Right atrium auricular region (tissue), 2 donors: ENCODE measurements at regions not wholly inside any gene's neighbourhood (a gene's known extent, or its start where the extent isn't known, plus 50 kb on each side); places are given as distances from the start of the nearest gene placed in this dataset.

ENCODE experiments used
- DNase-seq: peaks from one replicate; pipeline ENCODE4 v3.0.0-alpha.2; 2019; ENCODE audit warnings: low spot score
- H3K27ac ChIP-seq, 2 donors: fragments of 200-600 bp; sonication (generic); 1 replicate in 1 of 2; 2 replicates in 1 of 2; pipeline ENCODE4 v1.5.1; 2016 to 2019
- H3K27me3 ChIP-seq, 2 donors: fragments of 200-600 bp; sonication (generic); one replicate each; pipeline versions ENCODE4 v1.5.1 to v1.6.0; 2017 to 2019
- H3K36me3 ChIP-seq: fragments of 200-600 bp; sonication (generic); one replicate; pipeline ENCODE4 v1.5.1; 2016
- H3K4me1 ChIP-seq, 2 donors: fragments of 200-600 bp; sonication (generic); one replicate each; pipeline versions ENCODE4 v1.5.1 to v1.6.0; 2017 to 2019
- H3K4me3 ChIP-seq, 2 donors: fragments of 200-600 bp; sonication (generic); 1 replicate in 1 of 2; 2 replicates in 1 of 2; pipeline ENCODE4 v1.5.1; 2017 to 2019; ENCODE audit warnings: mild to moderate bottlenecking in 1 of 2, moderate library complexity in 1 of 2
- H3K9me3 ChIP-seq, 2 donors: fragments of 200-600 bp; sonication (generic); one replicate each; pipeline ENCODE4 v1.5.1; 2019
- CTCF ChIP-seq, 2 donors: fragments of 200-600 bp; sonication (generic); IDR thresholded peaks; one replicate each; pipeline ENCODE4 v1.5.1; 2019; ENCODE audit warnings: antibody characterized with exemption in 2 of 2

GRCh38 chr2:220465700-220466099, 838.3 kb downstream of the SLC4A3 start:
- no peaks in the 10 kb centered on the region for H3K27me3 ChIP-seq
- DNase-seq = no peak
- H3K4me1 ChIP-seq = peaks cover 0 to 7% of the 10 kb centered on the region in 2 donors
- no peak overlapping the region for H3K27ac ChIP-seq
- no peak for TF ChIP-seq CTCF (IDR thresholded peaks at IDR 0.05)
- H3K9me3 ChIP-seq = no peaks in the 10 kb centered on the region
- H3K4me3 ChIP-seq = no peak overlapping the region
- H3K36me3 ChIP-seq = no peaks in the 10 kb centered on the region

GRCh38 chr2:220466251-220466691, 838.8 kb downstream of the SLC4A3 start:
- Histone ChIP-seq H3K4me1 (peaks cover 0 to 7% of the 10 kb centered on the region in 2 donors), H3K36me3 (no peaks in the 10 kb centered on the region), H3K27me3 (no peaks in the 10 kb centered on the region), H3K9me3 (no peaks in the 10 kb centered on the region), H3K4me3 (no peak overlapping the region), H3K27ac (no peak overlapping the region)
- no peak for TF ChIP-seq CTCF (IDR thresholded peaks at IDR 0.05)
- DNase-seq = no peak

GRCh38 chr2:220469201-220469600, 841.8 kb downstream of the SLC4A3 start:
- DNase-seq = no peak
- Histone ChIP-seq H3K4me1 (peaks cover 0 to 7% of the 10 kb centered on the region in 2 donors), H3K4me3 (no peak overlapping the region), H3K9me3 (no peaks in the 10 kb centered on the region), H3K27ac (no peak overlapping the region), H3K36me3 (no peaks in the 10 kb centered on the region), H3K27me3 (no peaks in the 10 kb centered on the region)
- TF ChIP-seq CTCF (IDR thresholded peaks at IDR 0.05) = no peak

GRCh38 chr2:220473611-220474010, 846.2 kb downstream of the SLC4A3 start:
- TF ChIP-seq CTCF (IDR thresholded peaks at IDR 0.05) = no peak

GRCh38 chr2:220476877-220477276, 849.4 kb downstream of the SLC4A3 start:
- DNase-seq = no peak
- no peaks in the 10 kb centered on the region for H3K9me3 ChIP-seq
- H3K27ac ChIP-seq = no peak overlapping the region
- H3K27me3 ChIP-seq = no peaks in the 10 kb centered on the region
- H3K4me3 ChIP-seq = no peak overlapping the region
- no peaks in the 10 kb centered on the region for H3K4me1 ChIP-seq
- no peaks in the 10 kb centered on the region for H3K36me3 ChIP-seq
- TF ChIP-seq CTCF (IDR thresholded peaks at IDR 0.05) = no peak

More at GRCh38 chr2:220473611-220474010, 846.2 kb downstream of the SLC4A3 start:
- no peak for DNase-seq
- no peaks in the 10 kb centered on the region for H3K9me3 ChIP-seq
- H3K27ac ChIP-seq = no peak overlapping the region
- H3K4me1 ChIP-seq = no peaks in the 10 kb centered on the region
- no peaks in the 10 kb centered on the region for H3K36me3 ChIP-seq
- H3K4me3 ChIP-seq = no peak overlapping the region
- no peaks in the 10 kb centered on the region for H3K27me3 ChIP-seq

- TF ChIP-seq CTCF (IDR thresholded peaks at IDR 0.05) = no peak
- H3K4me3 ChIP-seq = no peak overlapping the region
- no peaks in the 10 kb centered on the region for H3K36me3 ChIP-seq
- peak overlapping the region; percentile 50 to 74 for H3K27ac ChIP-seq
- H3K9me3 ChIP-seq = no peaks in the 10 kb centered on the region
- no peak for DNase-seq
- no peaks in the 10 kb centered on the region for H3K27me3 ChIP-seq
- H3K4me1 ChIP-seq = no peaks in the 10 kb centered on the region
These were observed 851.1 kb downstream of the SLC4A3 start for GRCh38 chr2:220478305-220479058.
